ENCODE measurements at regions not wholly inside any gene's neighbourhood (a gene's known extent, or its start where the extent isn't known, plus 50 kb on each side); places are given as distances from the start of the nearest gene placed in this dataset.
A peak's percentile ranks its signal among the peaks of the same experiment; 100 is the strongest.

DNA sequence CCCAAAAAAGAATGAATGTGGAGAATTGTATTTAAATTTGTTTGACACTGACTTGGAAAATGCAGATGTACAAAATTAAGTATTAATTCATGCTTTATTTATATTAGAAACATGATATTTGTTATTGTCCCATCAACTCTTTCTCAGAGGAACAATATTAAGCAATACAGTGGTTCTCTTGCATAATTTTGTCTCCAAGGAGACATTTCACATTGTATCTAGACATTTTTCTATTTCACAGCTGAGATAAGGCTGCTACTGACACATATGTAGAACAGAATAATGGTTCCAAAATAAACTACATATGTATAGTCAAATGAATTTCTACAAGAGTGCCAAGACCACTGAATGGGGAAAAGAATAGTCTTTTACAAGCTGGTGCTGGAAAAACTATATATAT, 427.9 kb upstream of the SPANXN1 start:
- no peaks in the 10 kb centered on the region for H3K9me3 ChIP-seq
- no peak overlapping the region for H3K27ac ChIP-seq
- H3K4me3 ChIP-seq, result no peak overlapping the region
- no peaks in the 10 kb centered on the region for H3K4me1 ChIP-seq
- no peaks in the 10 kb centered on the region for H3K27me3 ChIP-seq
- no peaks in the 10 kb centered on the region for H3K36me3 ChIP-seq
- TF ChIP-seq, protein P1, sequence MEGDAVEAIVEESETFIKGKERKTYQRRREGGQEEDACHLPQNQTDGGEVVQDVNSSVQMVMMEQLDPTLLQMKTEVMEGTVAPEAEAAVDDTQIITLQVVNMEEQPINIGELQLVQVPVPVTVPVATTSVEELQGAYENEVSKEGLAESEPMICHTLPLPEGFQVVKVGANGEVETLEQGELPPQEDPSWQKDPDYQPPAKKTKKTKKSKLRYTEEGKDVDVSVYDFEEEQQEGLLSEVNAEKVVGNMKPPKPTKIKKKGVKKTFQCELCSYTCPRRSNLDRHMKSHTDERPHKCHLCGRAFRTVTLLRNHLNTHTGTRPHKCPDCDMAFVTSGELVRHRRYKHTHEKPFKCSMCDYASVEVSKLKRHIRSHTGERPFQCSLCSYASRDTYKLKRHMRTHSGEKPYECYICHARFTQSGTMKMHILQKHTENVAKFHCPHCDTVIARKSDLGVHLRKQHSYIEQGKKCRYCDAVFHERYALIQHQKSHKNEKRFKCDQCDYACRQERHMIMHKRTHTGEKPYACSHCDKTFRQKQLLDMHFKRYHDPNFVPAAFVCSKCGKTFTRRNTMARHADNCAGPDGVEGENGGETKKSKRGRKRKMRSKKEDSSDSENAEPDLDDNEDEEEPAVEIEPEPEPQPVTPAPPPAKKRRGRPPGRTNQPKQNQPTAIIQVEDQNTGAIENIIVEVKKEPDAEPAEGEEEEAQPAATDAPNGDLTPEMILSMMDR (IDR thresholded peaks at IDR 0.05), result no peak
- no peak for DNase-seq (ENCODE audit: low spot score)

DNA sequence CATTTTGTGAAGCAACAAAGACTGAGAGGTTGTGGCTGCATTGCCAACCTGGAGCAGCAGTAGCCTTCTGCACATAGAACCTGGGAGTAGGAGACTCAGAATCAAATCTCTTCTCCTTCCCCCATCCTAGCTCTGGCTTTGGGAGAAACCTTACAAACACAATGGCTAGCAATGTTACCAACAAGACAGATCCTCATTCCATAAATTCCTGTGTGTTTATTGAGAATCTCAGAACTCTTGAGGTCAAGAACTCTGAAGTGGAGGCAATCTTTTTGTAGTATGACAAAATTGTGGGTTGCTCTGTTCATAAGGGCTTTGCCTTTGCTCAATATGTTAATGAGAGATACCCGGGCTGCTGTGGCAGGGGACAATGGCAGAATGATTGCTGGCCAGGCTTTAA, 406.7 kb upstream of the SPANXN1 start:
- Histone ChIP-seq H3K9me3 (no peaks in the 10 kb centered on the region), H3K27ac (no peak overlapping the region), H3K4me3 (no peak overlapping the region), H3K36me3 (no peaks in the 10 kb centered on the region), H3K27me3 (no peaks in the 10 kb centered on the region), H3K4me1 (no peaks in the 10 kb centered on the region)
- DNase-seq (ENCODE audit: low spot score), result no peak
- TF ChIP-seq, protein P1 (IDR thresholded peaks at IDR 0.05), result no peak

DNA sequence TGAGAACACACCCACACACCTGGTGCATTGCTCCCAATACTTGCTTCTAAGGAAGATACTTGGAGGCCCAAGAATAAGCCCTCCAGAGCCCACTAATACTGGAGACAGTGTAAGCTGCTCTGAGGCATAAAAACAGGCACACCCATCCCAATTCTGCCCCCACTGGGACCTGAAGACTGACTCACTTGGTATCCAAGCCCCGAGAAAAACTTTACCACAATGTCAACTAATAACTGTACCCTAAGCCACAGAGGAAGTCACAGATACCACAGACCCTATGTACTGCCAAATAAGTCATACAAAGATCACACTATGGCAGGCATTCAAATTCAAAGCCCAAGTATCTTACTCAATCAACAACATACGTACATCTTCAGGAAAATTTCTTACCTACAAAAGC, 398.2 kb upstream of the SPANXN1 start:
- Histone ChIP-seq H3K27me3 (no peaks in the 10 kb centered on the region), H3K4me3 (no peak overlapping the region), H3K27ac (no peak overlapping the region), H3K4me1 (no peaks in the 10 kb centered on the region), H3K36me3 (no peaks in the 10 kb centered on the region), H3K9me3 (peaks cover 0 to 13% of the 10 kb centered on the region in 2 donors)
- TF ChIP-seq, protein P1 (IDR thresholded peaks at IDR 0.05), result no peak
- no peak for DNase-seq (ENCODE audit: low spot score)

DNA sequence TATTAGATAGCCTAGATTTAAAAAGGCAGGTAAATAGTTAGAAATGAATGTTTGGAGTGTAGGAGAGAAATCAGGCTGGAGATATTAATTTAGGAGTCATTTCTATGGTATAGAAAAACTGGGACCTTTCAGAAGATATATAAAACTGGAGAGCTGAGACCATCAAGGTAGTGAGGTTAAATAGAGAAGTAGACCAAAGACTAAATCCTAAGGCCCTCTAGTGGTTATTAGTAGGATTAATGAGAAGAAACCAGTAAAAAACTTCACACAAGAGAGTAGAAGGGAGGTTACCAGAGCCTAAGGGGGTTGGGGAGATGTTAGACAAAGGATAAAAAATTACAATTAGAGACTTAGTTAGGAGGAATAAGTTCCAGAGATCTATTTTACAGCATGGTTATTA, 351.0 kb upstream of the SPANXN1 start:
- no peaks in the 10 kb centered on the region for H3K27me3 ChIP-seq
- H3K36me3 ChIP-seq, result no peaks in the 10 kb centered on the region
- DNase-seq (ENCODE audit: low spot score), result no peak
- no peak overlapping the region for H3K27ac ChIP-seq
- H3K4me1 ChIP-seq, result no peaks in the 10 kb centered on the region
- H3K9me3 ChIP-seq, result no peaks in the 10 kb centered on the region
- no peak overlapping the region for H3K4me3 ChIP-seq
- TF ChIP-seq, protein P1 (IDR thresholded peaks at IDR 0.05), result peak in 1 of 2 donors; percentile 24

DNA sequence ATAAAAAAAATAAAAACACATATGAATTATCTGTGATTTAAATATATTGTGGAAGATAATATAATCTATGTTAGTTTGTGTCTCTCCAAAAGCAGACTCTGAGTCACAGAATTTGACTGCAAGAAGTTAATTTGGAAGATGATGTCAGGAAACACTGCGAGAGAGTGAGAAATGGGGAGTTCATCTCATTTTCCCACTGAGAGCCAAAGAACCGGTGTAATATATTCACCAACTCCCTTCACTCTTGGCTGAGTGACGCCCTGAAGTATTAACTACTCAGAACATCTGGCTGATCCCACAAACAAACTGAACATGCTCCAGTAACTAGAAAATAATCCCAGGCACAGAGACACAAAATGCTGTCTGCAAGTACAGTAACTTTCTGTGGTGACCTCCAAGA, 345.8 kb upstream of the SPANXN1 start:
- no peak overlapping the region for H3K4me3 ChIP-seq
- H3K36me3 ChIP-seq, result no peaks in the 10 kb centered on the region
- DNase-seq (ENCODE audit: low spot score), result no peak
- TF ChIP-seq, protein P1 (IDR thresholded peaks at IDR 0.05), result no peak
- no peaks in the 10 kb centered on the region for H3K9me3 ChIP-seq
- no peaks in the 10 kb centered on the region for H3K4me1 ChIP-seq
- H3K27ac ChIP-seq, result no peak overlapping the region
- H3K27me3 ChIP-seq, result no peaks in the 10 kb centered on the region

DNA sequence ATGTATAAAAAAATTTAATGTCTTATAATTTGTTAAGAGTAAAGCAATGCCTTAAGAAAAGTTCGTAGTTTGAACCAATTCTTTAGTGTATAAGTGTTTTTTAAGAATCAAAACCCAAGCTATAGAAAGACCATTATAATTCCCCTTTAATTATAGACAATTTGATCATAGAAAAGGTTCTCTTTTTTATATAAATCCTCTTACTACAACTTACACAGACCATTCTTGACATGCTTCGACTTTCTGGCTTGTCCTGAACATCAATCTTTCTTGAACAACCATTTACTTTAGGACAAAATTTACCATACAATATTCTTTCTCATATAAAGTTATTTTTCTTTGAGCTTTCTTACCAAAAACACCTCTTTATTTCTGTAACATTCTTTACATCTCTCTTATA, 330.5 kb upstream of the SPANXN1 start:
- Histone ChIP-seq H3K9me3 (no peaks in the 10 kb centered on the region), H3K4me1 (no peaks in the 10 kb centered on the region), H3K4me3 (no peak overlapping the region), H3K27me3 (no peaks in the 10 kb centered on the region), H3K27ac (no peak overlapping the region), H3K36me3 (no peaks in the 10 kb centered on the region)
- DNase-seq (ENCODE audit: low spot score), result no peak
- TF ChIP-seq, protein P1 (IDR thresholded peaks at IDR 0.05), result no peak
